A549 (cell line): ENCODE measurements at regions not wholly inside any gene's neighbourhood (a gene's known extent, or its start where the extent isn't known, plus 50 kb on each side); places are given as distances from the start of the nearest gene placed in this dataset.

Experiments
- ATAC-seq, 2 experiments: fragments of 200-7000 bp in 1 of 2; fragments of >200 bp in 1 of 2; cut with Nextera tagmentation in 1 of 2; cut with Tn5 transposase in 1 of 2; 3 replicates each; pipeline versions ENCODE4 v1.8.0 to v1.9.1; 2018 to 2020; ENCODE audit warnings: mild to moderate bottlenecking in 1 of 2, moderate library complexity in 1 of 2
- CTCF ChIA-PET: fragments of 300-600 bp; sonication (Branson Sonifier 250); formaldehyde crosslinking; extraction: SDS; loops from one replicate; lab custom pipeline; 2021; ENCODE audit warnings: antibody characterized with exemption, inconsistent platforms; lab: Yijun Ruan, JAX
- POLR2A ChIA-PET: fragments of 350-600 bp; formaldehyde crosslinking; extraction: SDS; loops from one replicate; lab custom pipeline; 2021; ENCODE audit warnings: antibody characterized with exemption, inconsistent platforms; lab: Yijun Ruan, JAX
- DNase-seq, 2 experiments: peaks; one replicate each; pipeline versions ENCODE4 v3.0.0 to v3.0.0-alpha.2; 2011 to 2016; ENCODE audit warnings: low read depth in 1 of 2, low spot score in 1 of 2
- FAIRE-seq: peaks from 2 replicates; lab custom pipeline; 2011; peaks lifted over from hg19 to GRCh38; lab: Jason Lieb, UNC
- H3K27ac ChIP-seq, 2 experiments: fragments of >200 bp; sonication (Bioruptor Twin); formaldehyde crosslinking; 3 replicates each; pipeline ENCODE4 v1.5.1; 2016 to 2017
- H3K4me1 ChIP-seq: fragments of >200 bp; sonication (Bioruptor Twin); formaldehyde crosslinking; 3 replicates; pipeline ENCODE4 v1.6.1; 2016
- H3K4me2 ChIP-seq: fragments of >200 bp; sonication (Bioruptor Twin); formaldehyde crosslinking; 3 replicates; pipeline ENCODE4 v1.6.1; 2016
- H3K4me3 ChIP-seq: fragments of >200 bp; sonication (Bioruptor Twin); formaldehyde crosslinking; 3 replicates; pipeline ENCODE4 v1.5.1; 2016
- H3K9me3 ChIP-seq: fragments of >200 bp; sonication (Bioruptor Twin); formaldehyde crosslinking; 3 replicates; pipeline ENCODE4 v1.6.1; 2016
- ATOH8 ChIP-seq: fragments of 250-450 bp; sonication (Bioruptor Pico); IDR thresholded peaks from 2 replicates; pipeline ENCODE4 v1.5.0; 2020; ENCODE audit warnings: low read depth, mild to moderate bottlenecking, moderate library complexity
- BCL3 ChIP-seq: fragments of >200 bp; sonication (Bioruptor Twin); formaldehyde crosslinking; IDR thresholded peaks from 3 replicates; pipeline ENCODE4 v1.6.1; 2016
- BHLHE40 ChIP-seq: IDR thresholded peaks from 2 replicates; pipeline ENCODE4 v1.6.1; 2012; ENCODE audit warnings: low read depth, low read length, inconsistent platforms
- CBX2 ChIP-seq: fragments of 200-600 bp; sonication (generic); IDR thresholded peaks from 2 replicates; pipeline ENCODE4 v1.6.1; 2016; ENCODE audit warnings: low read depth, mild to moderate bottlenecking, borderline replicate concordance
- CBX8 ChIP-seq: fragments of 200-600 bp; sonication (generic); IDR thresholded peaks from 2 replicates; pipeline ENCODE4 v1.6.1; 2016
- CEBPB ChIP-seq, 2 experiments: fragments of >200 bp in 1 of 2; sonication (Bioruptor Twin) in 1 of 2; formaldehyde crosslinking in 1 of 2; IDR thresholded peaks; 2 replicates each; pipeline ENCODE4 v1.6.1; 2012 to 2016
- CHD2 ChIP-seq: fragments of 150-350 bp; IDR thresholded peaks from 2 replicates; pipeline ENCODE4 v1.6.1; 2014; ENCODE audit warnings: low read length; ENCODE audit not compliant: partially characterized antibody
- EHMT2 ChIP-seq: fragments of 200-600 bp; sonication (generic); IDR thresholded peaks from 2 replicates; pipeline ENCODE4 v1.6.1; 2016; ENCODE audit warnings: antibody characterized with exemption, low read depth, mild to moderate bottlenecking, moderate library complexity
- ELK1 ChIP-seq: fragments of 150-350 bp; IDR thresholded peaks from 2 replicates; pipeline ENCODE4 v1.6.1; 2014; ENCODE audit warnings: low read depth, mild to moderate bottlenecking, low read length
- ESRRA ChIP-seq: fragments of 150-350 bp; IDR thresholded peaks from 2 replicates; pipeline ENCODE4 v1.6.1; 2014; ENCODE audit warnings: mild to moderate bottlenecking, low read length, borderline replicate concordance
- FOXS1 ChIP-seq: fragments of 250-450 bp; sonication (Bioruptor Pico); IDR thresholded peaks from 2 replicates; pipeline ENCODE4 v1.5.0; 2020; ENCODE audit warnings: mild to moderate bottlenecking, moderate library complexity
- GATA3 ChIP-seq: IDR thresholded peaks from 2 replicates; pipeline ENCODE4 v1.6.1; 2012; ENCODE audit warnings: borderline replicate concordance
- KDM5A ChIP-seq: fragments of 200-600 bp; sonication (generic); IDR thresholded peaks from 2 replicates; pipeline ENCODE4 v1.6.1; 2016; ENCODE audit warnings: antibody characterized with exemption, mild to moderate bottlenecking
- NPAS2 ChIP-seq: fragments of 250-450 bp; sonication (Bioruptor Pico); IDR thresholded peaks from 2 replicates; pipeline ENCODE4 v1.8.0; 2022; ENCODE audit warnings: mild to moderate bottlenecking, moderate library complexity, borderline replicate concordance
- PHF8 ChIP-seq: fragments of 200-600 bp; sonication (generic); IDR thresholded peaks from 2 replicates; pipeline ENCODE4 v1.6.1; 2016; ENCODE audit warnings: low read depth, mild to moderate bottlenecking, antibody characterized with exemption, moderate library complexity, borderline replicate concordance
- SREBF2 ChIP-seq: fragments of 450-650 bp; IDR thresholded peaks from 2 replicates; pipeline ENCODE4 v1.6.1; 2014; ENCODE audit warnings: mild to moderate bottlenecking, moderate library complexity
- TP53 ChIP-seq: fragments of 250-450 bp; sonication (Bioruptor Pico); IDR thresholded peaks from 2 replicates; pipeline ENCODE4 v1.5.0; 2021; ENCODE audit warnings: mild to moderate bottlenecking, moderate library complexity
- ZNF302 ChIP-seq: fragments of 250-450 bp; sonication (Bioruptor Pico); IDR thresholded peaks from 2 replicates; pipeline ENCODE4 v1.9.0; 2021; ENCODE audit warnings: inconsistent platforms, mild to moderate bottlenecking, moderate library complexity
- ZSCAN20 ChIP-seq: fragments of 250-450 bp; sonication (Bioruptor Pico); IDR thresholded peaks from 2 replicates; pipeline ENCODE4 v1.8.0; 2022; ENCODE audit warnings: mild to moderate bottlenecking, moderate library complexity
- WGBS: methylation state at CpG from one replicate; pipeline ENCODE4 v1.1.6; 2017; ENCODE audit errors: missing lambda C conversion rate; 5-methylcytosine and 5-hydroxymethylcytosine counted together
- TF ChIP-seq, protein P1 (sequence below): IDR thresholded peaks from 2 replicates; pipeline ENCODE4 v1.6.1; 2012

GRCh38 chr1:218090459-218090858, 194.6 kb upstream of the RRP15 start (continued):
- TF ChIP-seq ATOH8 (CRISPR knock-in tag) (no peak), BCL3 (no peak), GATA3 (no peak), EHMT2 (no peak), KDM5A (no peak), CEBPB (IDR thresholded peaks at IDR 0.05) (no peak), CBX2 (no peak), ZSCAN20 (CRISPR knock-in tag) (no peak), TP53 (CRISPR knock-in tag) (no peak), BHLHE40 (no peak)
- TF ChIP-seq, protein P1, sequence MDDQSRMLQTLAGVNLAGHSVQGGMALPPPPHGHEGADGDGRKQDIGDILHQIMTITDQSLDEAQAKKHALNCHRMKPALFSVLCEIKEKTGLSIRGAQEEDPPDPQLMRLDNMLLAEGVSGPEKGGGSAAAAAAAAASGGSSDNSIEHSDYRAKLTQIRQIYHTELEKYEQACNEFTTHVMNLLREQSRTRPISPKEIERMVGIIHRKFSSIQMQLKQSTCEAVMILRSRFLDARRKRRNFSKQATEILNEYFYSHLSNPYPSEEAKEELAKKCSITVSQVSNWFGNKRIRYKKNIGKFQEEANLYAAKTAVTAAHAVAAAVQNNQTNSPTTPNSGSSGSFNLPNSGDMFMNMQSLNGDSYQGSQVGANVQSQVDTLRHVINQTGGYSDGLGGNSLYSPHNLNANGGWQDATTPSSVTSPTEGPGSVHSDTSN = no peak

DNA sequence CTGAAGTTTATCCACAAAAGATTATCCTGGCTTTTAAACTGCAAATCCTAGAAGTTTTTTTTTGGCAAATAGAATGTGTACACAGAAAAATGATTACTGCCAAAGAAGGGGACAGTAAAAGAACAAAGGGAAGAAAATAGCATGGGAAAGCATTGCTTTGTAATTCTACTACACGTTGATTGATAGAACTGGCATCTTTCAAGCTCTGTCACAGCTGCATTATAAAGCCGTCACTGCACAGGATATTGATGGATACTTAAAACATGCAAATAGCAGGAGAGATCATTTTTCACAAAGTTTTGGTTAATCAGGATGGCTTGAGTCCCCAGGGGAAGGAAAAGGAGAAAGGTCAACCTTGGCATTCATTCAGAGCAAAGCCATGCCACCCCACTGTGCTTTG, 183.7 kb upstream of the RRP15 start:
- WGBS = 1% methylated on average over 2 of the region's 2 CpGs
- no peaks in the 10 kb centered on the region for H3K4me1 ChIP-seq
- FAIRE-seq = no peak

GRCh38 chr1:218108034-218108433, 177.1 kb upstream of the RRP15 start:
- Histone ChIP-seq H3K9me3 (no peaks in the 10 kb centered on the region), H3K4me2 (no peak overlapping the region), H3K27ac (no peak overlapping the region), H3K4me1 (no peaks in the 10 kb centered on the region), H3K4me3 (no peak overlapping the region)
- FAIRE-seq (no peak), ATAC-seq (no peak), DNase-seq (no peak)
- ChIA-PET POLR2A (no interaction called here), CTCF (no interaction called here)
- TF ChIP-seq PHF8 (no peak), EHMT2 (no peak), ESRRA (no peak), ZNF302 (CRISPR knock-in tag) (no peak), SREBF2 (no peak), ELK1 (no peak), FOXS1 (CRISPR knock-in tag) (no peak), BHLHE40 (no peak), CBX8 (no peak), CHD2 (no peak), KDM5A (no peak), TP53 (CRISPR knock-in tag) (no peak)
- WGBS = 27% methylated on average over 3 of the region's 3 CpGs

More for the DNA sequence above, 183.7 kb upstream of the RRP15 start:
- ATAC-seq (no peak), DNase-seq (no peak)
- Histone ChIP-seq H3K4me3 (no peak overlapping the region), H3K9me3 (no peaks in the 10 kb centered on the region), H3K4me2 (no peak overlapping the region), H3K27ac (no peak overlapping the region)
- TF ChIP-seq FOXS1 (CRISPR knock-in tag) (no peak), NPAS2 (CRISPR knock-in tag) (no peak), KDM5A (no peak)
- CTCF ChIA-PET = interaction anchor here (0.9 kb wide), 1 partner anchor 1560 kb away, joined by 4 read pairs; no protein-coding TSS in a partner anchor
- POLR2A ChIA-PET = no interaction called here
